ENCODE measurements at regions not wholly inside any gene's neighbourhood (a gene's known extent, or its start where the extent isn't known, plus 50 kb on each side); places are given as distances from the start of the nearest gene placed in this dataset.

DNA sequence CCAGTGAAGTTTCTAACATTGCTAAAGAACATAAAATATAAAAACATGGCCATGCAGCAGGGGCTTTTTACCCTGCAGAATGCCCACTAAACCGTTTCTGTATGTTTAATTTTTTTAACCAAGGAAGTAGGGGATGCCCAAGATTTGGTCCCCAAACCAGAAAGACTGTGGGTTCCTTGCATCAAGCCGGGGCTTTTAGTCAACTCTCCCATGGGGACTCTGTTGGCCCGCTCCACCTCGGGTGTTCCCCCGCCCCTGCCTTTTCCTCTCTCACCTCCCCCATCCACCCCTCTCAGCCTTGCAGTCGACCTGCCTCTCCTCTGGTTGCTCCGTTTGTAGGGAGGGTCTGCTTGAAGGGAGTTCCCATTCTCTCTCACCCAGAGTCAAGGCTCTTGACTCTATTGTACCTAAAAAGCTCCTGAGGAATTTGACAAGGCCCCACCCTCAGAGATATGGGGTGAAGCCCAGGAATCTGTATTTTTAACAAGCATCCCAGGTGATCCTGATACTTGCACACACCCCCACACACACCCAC is 117.5 kb downstream of the TOMM20 start:
- TF ChIP-seq CTCF (IDR thresholded peaks at IDR 0.05; ENCODE audit: low read length, missing control alignments): no peak
- no peak for DNase-seq (ENCODE audit: low read depth)
- H3K4me3 ChIP-seq (replicated peaks; ENCODE audit: low read depth, low read length): peak overlapping the region; percentile 2

DNA sequence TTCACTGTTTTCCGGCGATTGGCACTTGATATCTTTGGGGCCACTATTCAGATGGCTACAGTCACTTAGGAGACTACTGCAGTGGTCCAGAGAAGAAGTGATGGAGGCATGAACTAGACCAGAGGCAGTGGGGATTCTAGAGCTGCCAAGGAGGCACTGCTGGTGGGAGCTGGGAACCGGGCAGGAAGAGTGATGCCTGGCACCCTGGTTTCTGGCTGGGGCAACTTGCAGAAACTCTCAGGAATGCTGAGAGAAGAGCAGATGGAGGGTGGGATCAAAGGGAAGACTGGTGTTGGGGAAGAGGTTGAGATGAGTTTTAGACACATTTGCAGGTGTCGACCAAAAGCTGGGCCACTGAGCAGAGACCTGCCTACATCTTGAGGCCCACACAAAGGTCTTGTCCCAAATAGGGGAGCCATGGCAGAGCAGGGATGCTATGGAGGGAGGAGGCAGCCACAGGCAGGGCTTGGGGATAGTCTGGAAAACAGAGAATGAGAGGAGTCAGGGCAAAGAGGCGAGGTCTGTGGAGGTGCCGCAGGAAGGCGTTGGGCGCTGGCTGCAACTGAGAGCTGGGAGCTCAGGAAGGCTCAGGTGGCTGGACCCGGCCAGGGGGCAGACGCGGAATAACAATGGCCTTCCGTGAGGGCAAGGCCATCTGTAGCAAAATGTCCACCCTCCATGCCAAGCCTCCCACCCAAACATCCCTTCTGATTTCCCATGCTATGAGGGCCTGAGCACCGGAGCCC is 118.9 kb downstream of the TOMM20 start:
- DNase-seq (ENCODE audit: low read depth): no peak
- no peak for TF ChIP-seq CTCF (IDR thresholded peaks at IDR 0.05; ENCODE audit: low read length, missing control alignments)

GRCh38 chr1:235009074-235009473 is 119.6 kb downstream of the TOMM20 start:
- no peak overlapping the region for H3K4me3 ChIP-seq (replicated peaks; ENCODE audit: low read depth, low read length)
- no peak for TF ChIP-seq CTCF (IDR thresholded peaks at IDR 0.05; ENCODE audit: low read length, missing control alignments)
- DNase-seq (ENCODE audit: low read depth): no peak

More for the DNA sequence above, 118.9 kb downstream of the TOMM20 start:
- no peak overlapping the region for H3K4me3 ChIP-seq (replicated peaks; ENCODE audit: low read depth, low read length)

GRCh38 chr1:235008239-235008638 is 120.4 kb downstream of the TOMM20 start:
- no peak for TF ChIP-seq CTCF (IDR thresholded peaks at IDR 0.05; ENCODE audit: low read length, missing control alignments)
- DNase-seq (ENCODE audit: low read depth): peak; percentile 53
- H3K4me3 ChIP-seq (replicated peaks; ENCODE audit: low read depth, low read length): no peak overlapping the region

GRCh38 chr1:235006816-235007215 is 121.8 kb downstream of the TOMM20 start:
- TF ChIP-seq CTCF (IDR thresholded peaks at IDR 0.05; ENCODE audit: low read length, missing control alignments): no peak
- H3K4me3 ChIP-seq (replicated peaks; ENCODE audit: low read depth, low read length): no peak overlapping the region
- DNase-seq (ENCODE audit: low read depth): no peak

DNA sequence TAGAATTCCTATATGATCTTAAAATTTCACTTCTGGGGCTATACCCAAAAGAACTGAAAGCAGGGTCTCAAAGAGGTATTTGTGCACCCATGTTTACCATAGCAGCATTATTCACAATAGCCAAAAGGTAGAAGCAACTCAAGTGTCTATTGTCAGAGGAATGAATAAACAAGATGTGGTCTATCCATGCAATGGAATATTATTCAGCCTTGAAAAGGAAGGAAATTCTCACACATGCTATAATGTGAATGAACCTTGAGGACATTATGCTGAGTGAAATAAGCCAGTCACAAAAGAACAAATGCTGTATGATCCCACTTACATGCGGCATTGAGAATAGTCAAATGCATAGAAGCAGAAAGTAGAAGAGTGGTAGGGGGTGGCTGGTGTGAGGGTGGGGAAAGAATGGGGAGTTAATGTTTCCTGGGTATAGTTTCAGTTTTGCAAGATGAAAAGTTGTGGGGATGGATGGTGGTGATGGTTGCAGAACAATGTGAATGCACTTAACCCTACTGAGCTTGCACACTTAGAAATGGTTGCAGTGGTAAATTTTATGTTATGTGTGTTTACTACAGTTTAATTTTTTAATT is 122.4 kb downstream of the TOMM20 start:
- no peak for TF ChIP-seq CTCF (IDR thresholded peaks at IDR 0.05; ENCODE audit: low read length, missing control alignments)
- no peak overlapping the region for H3K4me3 ChIP-seq (replicated peaks; ENCODE audit: low read depth, low read length)
- no peak for DNase-seq (ENCODE audit: low read depth)
